RWPE1 (cell line): ENCODE measurements at regions not wholly inside any gene's neighbourhood (a gene's known extent, or its start where the extent isn't known, plus 50 kb on each side); places are given as distances from the start of the nearest gene placed in this dataset.

Experiments
- CTCF ChIA-PET: fragments of 350-600 bp; sonication (Branson Sonifier 250); formaldehyde crosslinking; extraction: SDS; loops from one replicate; lab custom pipeline; 2021; lab: Yijun Ruan, JAX
- POLR2A ChIA-PET: fragments of 400-600 bp; formaldehyde crosslinking; extraction: SDS; loops from one replicate; lab custom pipeline; 2020; ENCODE audit warnings: antibody characterized with exemption; ENCODE audit not compliant: low non-redundant PET; lab: Yijun Ruan, JAX
- DNase-seq: peaks from one replicate; pipeline ENCODE4 v3.0.0; 2012; ENCODE audit warnings: low spot score
- H3K27ac ChIP-seq: fragments of 450-650 bp; 2 replicates; pipeline ENCODE4 v1.5.1; 2017
- TF ChIP-seq, protein P1 (sequence below): fragments of 450-650 bp; conservative IDR thresholded peaks from 2 replicates; pipeline ENCODE4 v1.5.1; 2017; ENCODE audit warnings: low read depth, mild to moderate bottlenecking

DNA sequence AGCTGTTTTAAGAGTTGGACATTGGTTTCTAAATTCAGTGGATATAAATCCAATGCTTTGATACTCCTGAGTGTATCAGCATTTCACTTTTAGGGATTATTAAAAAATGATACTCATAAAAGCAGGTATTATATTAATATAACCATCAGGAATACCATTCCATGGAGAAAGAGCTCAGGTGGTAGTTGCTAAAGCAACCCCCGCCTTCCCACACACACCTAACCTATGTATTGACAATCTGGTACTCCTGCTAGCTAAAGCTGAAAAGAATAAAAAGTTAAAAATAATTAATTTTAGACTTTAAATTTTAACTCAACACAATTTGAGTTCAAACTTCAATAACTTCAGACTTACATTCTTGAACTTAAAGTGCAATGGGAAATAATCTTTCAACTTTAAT lies 717.1 kb upstream of the HS3ST1 start:
- TF ChIP-seq, protein P1, sequence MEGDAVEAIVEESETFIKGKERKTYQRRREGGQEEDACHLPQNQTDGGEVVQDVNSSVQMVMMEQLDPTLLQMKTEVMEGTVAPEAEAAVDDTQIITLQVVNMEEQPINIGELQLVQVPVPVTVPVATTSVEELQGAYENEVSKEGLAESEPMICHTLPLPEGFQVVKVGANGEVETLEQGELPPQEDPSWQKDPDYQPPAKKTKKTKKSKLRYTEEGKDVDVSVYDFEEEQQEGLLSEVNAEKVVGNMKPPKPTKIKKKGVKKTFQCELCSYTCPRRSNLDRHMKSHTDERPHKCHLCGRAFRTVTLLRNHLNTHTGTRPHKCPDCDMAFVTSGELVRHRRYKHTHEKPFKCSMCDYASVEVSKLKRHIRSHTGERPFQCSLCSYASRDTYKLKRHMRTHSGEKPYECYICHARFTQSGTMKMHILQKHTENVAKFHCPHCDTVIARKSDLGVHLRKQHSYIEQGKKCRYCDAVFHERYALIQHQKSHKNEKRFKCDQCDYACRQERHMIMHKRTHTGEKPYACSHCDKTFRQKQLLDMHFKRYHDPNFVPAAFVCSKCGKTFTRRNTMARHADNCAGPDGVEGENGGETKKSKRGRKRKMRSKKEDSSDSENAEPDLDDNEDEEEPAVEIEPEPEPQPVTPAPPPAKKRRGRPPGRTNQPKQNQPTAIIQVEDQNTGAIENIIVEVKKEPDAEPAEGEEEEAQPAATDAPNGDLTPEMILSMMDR, result no peak
- no peak for DNase-seq
- H3K27ac ChIP-seq, result no peak overlapping the region
- ChIA-PET POLR2A (no interaction called here), CTCF (interaction anchor here (0.6 kb wide), 1 partner anchor 961 kb away, joined by 3 read pairs; no protein-coding TSS in a partner anchor)

DNA sequence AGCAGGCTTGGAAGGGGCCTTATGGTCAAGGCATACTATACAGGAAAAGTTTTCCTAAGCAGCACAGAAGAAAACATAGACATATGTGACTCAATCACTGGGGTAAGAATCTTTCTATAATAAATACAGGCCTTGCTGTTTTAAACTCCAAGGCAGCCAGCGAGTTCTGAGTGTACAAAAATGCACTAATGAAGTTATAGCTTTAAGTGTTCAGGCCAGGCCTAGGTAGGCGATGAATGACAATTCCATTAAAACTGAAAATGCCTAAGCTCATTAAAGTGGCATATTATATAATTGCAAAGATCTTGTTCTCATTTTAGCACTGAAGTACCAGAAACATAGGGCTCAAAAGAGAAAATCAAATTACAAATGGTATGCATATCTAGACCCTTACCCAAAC lies 716.4 kb upstream of the HS3ST1 start:
- DNase-seq, result no peak
- ChIA-PET CTCF (interaction anchor here (0.6 kb wide), 1 partner anchor 960 kb away, joined by 3 read pairs; no protein-coding TSS in a partner anchor), POLR2A (no interaction called here)
- TF ChIP-seq, protein P1, result no peak
- no peak overlapping the region for H3K27ac ChIP-seq

DNA sequence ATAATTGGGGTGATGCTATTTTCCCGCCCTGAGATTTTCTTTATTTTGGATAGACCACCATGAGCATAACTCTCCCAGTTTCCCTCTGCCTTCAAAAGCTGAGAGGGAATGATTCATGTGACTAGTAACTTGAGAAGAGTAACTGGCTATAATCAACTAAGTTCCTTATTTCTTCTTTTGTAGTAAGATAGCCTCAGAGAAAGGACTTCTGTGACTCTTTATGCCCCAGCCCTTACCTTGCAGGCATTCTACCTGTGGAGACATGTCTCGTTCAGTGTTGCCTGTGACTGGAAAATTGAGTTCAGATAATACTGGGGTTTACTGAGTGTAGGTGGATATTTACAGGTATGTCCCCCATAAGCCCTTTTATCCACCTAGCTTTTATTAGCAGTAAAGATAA lies 715.4 kb upstream of the HS3ST1 start:
- H3K27ac ChIP-seq, result no peak overlapping the region
- TF ChIP-seq, protein P1, result no peak
- POLR2A ChIA-PET, result no interaction called here
- CTCF ChIA-PET, result no interaction called here
- no peak for DNase-seq

DNA sequence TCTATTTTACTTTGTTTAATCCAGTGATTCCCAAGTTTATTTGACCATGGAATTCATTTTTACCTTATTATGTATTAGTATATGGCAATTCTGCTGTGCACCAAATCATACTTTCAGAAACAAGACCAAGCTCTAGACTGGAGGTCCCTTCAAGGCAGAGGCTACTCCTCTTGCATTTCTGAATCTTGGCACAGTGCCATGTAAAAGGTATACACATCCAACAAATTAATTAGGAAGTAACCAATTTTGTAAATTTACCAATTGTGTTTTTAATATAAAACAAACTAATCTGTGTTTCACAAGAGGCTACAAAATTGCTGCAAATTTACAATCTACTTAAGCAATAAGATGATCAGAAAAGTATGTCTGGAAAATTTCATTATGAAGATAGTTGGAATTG lies 712.2 kb upstream of the HS3ST1 start:
- CTCF ChIA-PET, result no interaction called here
- no peak overlapping the region for H3K27ac ChIP-seq
- TF ChIP-seq, protein P1, result no peak
- DNase-seq, result no peak
- POLR2A ChIA-PET, result no interaction called here

DNA sequence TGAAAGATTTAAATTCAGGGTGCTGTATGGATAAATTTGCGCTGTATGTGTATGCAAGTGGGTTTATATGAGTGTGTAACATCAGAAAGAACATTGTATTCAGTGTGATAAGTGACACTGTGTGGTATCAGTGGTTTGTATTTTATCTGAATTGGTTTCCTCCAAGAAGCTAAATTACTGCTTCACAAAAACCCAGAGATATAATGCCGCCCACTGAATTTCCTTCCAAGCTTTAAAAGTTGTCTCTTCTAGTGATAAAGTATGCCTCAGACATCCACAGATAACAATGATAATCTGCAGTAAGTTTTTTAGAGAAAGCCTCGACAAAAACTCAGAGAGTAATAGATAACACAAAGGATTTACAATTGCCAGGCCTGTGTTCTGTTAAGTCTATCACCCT lies 710.6 kb upstream of the HS3ST1 start:
- ChIA-PET CTCF (no interaction called here), POLR2A (no interaction called here)
- H3K27ac ChIP-seq, result no peak overlapping the region
- no peak for DNase-seq
- TF ChIP-seq, protein P1, result no peak

DNA sequence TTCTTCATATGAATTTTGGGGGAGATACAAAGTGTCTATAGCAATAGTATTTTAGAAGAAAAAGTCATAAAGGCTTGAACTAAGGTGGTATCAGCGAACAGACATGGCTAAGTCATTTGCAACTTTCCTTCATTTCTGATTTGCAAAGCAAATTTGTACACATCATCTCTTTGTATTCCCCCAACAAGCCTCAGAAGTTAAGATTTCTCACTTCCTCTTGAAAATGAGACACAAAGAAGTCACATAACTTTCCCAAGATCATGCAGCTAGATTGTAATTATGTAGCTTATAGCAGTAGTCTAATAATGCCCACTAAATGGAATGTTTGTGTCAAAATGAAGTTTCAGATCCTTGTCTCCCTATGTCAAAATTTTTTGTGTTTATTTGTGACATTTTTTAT lies 709.8 kb upstream of the HS3ST1 start:
- TF ChIP-seq, protein P1, result no peak
- H3K27ac ChIP-seq, result no peak overlapping the region
- ChIA-PET CTCF (no interaction called here), POLR2A (no interaction called here)
- no peak for DNase-seq

DNA sequence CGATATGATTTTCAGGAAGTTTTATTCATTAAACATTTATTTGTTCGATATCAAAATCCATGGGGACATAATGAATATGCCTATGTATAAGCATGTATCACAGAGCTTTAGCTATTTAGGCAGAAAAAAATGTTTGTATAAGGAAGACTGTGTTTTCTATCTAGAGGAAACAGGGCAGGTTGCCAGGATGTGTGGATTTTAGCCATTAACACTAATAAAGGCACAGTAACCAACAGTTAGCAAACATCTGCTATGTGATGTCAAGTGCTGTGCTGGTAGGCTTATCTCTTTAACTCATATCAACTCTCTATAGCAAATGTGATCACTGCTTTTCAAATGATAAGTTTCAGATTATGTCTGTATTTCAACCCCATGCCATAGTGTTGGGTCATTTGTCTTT lies 708.9 kb upstream of the HS3ST1 start:
- CTCF ChIA-PET, result no interaction called here
- TF ChIP-seq, protein P1, result no peak
- POLR2A ChIA-PET, result no interaction called here
- H3K27ac ChIP-seq, result no peak overlapping the region
- no peak for DNase-seq
